A549 (cell line): ENCODE measurements at regions not wholly inside any gene's neighbourhood (a gene's known extent, or its start where the extent isn't known, plus 50 kb on each side); places are given as distances from the start of the nearest gene placed in this dataset.

ENCODE experiments used
- ATOH8 ChIP-seq: fragments of 250-450 bp; sonication (Bioruptor Pico); IDR thresholded peaks from 2 replicates; pipeline ENCODE4 v1.5.0; 2020; ENCODE audit warnings: low read depth, mild to moderate bottlenecking, moderate library complexity
- BCL3 ChIP-seq: fragments of >200 bp; sonication (Bioruptor Twin); formaldehyde crosslinking; IDR thresholded peaks from 3 replicates; pipeline ENCODE4 v1.6.1; 2016
- CHD2 ChIP-seq: fragments of 150-350 bp; IDR thresholded peaks from 2 replicates; pipeline ENCODE4 v1.6.1; 2014; ENCODE audit warnings: low read length; ENCODE audit not compliant: partially characterized antibody
- CHD4 ChIP-seq: fragments of 200-600 bp; sonication (generic); IDR thresholded peaks from 2 replicates; pipeline ENCODE4 v1.6.1; 2016; ENCODE audit warnings: antibody characterized with exemption, mild to moderate bottlenecking, borderline replicate concordance
- JUN ChIP-seq, 2 experiments: fragments of >200 bp; sonication (Bioruptor Twin); formaldehyde crosslinking; IDR thresholded peaks; 2 replicates in 1 of 2; 3 replicates in 1 of 2; pipeline ENCODE4 v1.6.1; 2016 to 2017
- MAFK ChIP-seq: fragments of 450-650 bp; IDR thresholded peaks from 2 replicates; pipeline ENCODE4 v1.6.1; 2014; ENCODE audit not compliant: partially characterized antibody
- NPAS2 ChIP-seq: fragments of 250-450 bp; sonication (Bioruptor Pico); IDR thresholded peaks from 2 replicates; pipeline ENCODE4 v1.8.0; 2022; ENCODE audit warnings: mild to moderate bottlenecking, moderate library complexity, borderline replicate concordance
- POLR2A ChIP-seq: IDR thresholded peaks from 2 replicates; pipeline ENCODE4 v1.6.1; 2012; ENCODE audit warnings: mild to moderate bottlenecking, low read length
- RAD21 ChIP-seq, 2 experiments: fragments of >200 bp in 1 of 2; sonication (Bioruptor Twin) in 1 of 2; formaldehyde crosslinking in 1 of 2; IDR thresholded peaks in 1 of 2; conservative IDR thresholded peaks in 1 of 2; 2 replicates in 1 of 2; 3 replicates in 1 of 2; pipeline ENCODE4 v1.6.1; 2012 to 2018; ENCODE audit warnings: inconsistent platforms in 1 of 2
- REST ChIP-seq: fragments of 200-600 bp; sonication (generic); IDR thresholded peaks from 2 replicates; pipeline ENCODE4 v1.6.1; 2016; ENCODE audit warnings: antibody characterized with exemption, mild to moderate bottlenecking, moderate library complexity
- USF2 ChIP-seq: fragments of 450-650 bp; IDR thresholded peaks from 2 replicates; pipeline ENCODE4 v1.6.1; 2014; ENCODE audit warnings: antibody characterized with exemption
- ZFP36 ChIP-seq: fragments of 450-650 bp; IDR thresholded peaks from 2 replicates; pipeline ENCODE4 v1.6.1; 2014; ENCODE audit warnings: borderline replicate concordance; ENCODE audit not compliant: partially characterized antibody
- TF ChIP-seq, protein P1 (sequence below): fragments of >200 bp; sonication (Bioruptor Twin); formaldehyde crosslinking; IDR thresholded peaks from 3 replicates; pipeline ENCODE4 v1.5.1; 2016
- TF ChIP-seq, protein P2 (sequence below): IDR thresholded peaks from 2 replicates; pipeline ENCODE4 v1.6.1; 2012; ENCODE audit warnings: low read depth, borderline replicate concordance

DNA sequence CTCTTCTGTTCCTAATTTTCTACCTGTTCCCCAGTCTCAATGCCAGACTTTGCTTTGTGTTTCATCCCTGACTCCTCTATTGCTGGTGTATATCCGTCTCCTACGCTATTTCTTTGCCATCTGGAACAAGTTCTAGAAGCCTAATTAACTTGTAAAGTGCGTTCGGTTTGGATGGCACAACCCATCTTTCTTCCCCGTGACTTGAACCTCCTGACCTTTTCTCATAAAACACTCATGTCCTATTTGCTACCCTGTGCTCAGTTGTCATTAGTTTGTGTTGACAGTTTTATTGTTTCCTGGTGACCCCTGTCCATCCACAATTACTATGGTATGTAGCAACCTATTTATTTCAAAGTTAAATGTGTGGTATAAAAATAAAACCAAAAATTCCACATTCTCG is 323.5 kb downstream of the TLE4 start:
- TF ChIP-seq, protein P1, sequence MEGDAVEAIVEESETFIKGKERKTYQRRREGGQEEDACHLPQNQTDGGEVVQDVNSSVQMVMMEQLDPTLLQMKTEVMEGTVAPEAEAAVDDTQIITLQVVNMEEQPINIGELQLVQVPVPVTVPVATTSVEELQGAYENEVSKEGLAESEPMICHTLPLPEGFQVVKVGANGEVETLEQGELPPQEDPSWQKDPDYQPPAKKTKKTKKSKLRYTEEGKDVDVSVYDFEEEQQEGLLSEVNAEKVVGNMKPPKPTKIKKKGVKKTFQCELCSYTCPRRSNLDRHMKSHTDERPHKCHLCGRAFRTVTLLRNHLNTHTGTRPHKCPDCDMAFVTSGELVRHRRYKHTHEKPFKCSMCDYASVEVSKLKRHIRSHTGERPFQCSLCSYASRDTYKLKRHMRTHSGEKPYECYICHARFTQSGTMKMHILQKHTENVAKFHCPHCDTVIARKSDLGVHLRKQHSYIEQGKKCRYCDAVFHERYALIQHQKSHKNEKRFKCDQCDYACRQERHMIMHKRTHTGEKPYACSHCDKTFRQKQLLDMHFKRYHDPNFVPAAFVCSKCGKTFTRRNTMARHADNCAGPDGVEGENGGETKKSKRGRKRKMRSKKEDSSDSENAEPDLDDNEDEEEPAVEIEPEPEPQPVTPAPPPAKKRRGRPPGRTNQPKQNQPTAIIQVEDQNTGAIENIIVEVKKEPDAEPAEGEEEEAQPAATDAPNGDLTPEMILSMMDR, result no peak
- TF ChIP-seq ZFP36, result no peak
- TF ChIP-seq CHD4, result no peak
- TF ChIP-seq JUN (IDR thresholded peaks at IDR 0.05), result no peak
- no peak for TF ChIP-seq BCL3
- TF ChIP-seq CHD2, result no peak
- TF ChIP-seq NPAS2 (CRISPR knock-in tag), result no peak
- TF ChIP-seq REST, result no peak
- TF ChIP-seq ATOH8 (CRISPR knock-in tag), result no peak
- no peak for TF ChIP-seq RAD21 (conservative IDR thresholded peaks at IDR 0.05 in 1 of 2, IDR thresholded peaks at IDR 0.05 in 1 of 2)
- TF ChIP-seq MAFK, result no peak
- TF ChIP-seq USF2, result no peak
- no peak for TF ChIP-seq POLR2A
- TF ChIP-seq, protein P2, sequence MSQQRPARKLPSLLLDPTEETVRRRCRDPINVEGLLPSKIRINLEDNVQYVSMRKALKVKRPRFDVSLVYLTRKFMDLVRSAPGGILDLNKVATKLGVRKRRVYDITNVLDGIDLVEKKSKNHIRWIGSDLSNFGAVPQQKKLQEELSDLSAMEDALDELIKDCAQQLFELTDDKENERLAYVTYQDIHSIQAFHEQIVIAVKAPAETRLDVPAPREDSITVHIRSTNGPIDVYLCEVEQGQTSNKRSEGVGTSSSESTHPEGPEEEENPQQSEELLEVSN, result no peak
